Activated CD4-positive, alpha-beta memory T cell treated with anti-CD3 and anti-CD28 coated beads for 36 hours (primary cell): ENCODE measurements at regions not wholly inside any gene's neighbourhood (a gene's known extent, or its start where the extent isn't known, plus 50 kb on each side); places are given as distances from the start of the nearest gene placed in this dataset.

ENCODE experiments used
- CTCF ChIA-PET: fragments of 350-600 bp; sonication (Branson Sonifier 250); formaldehyde crosslinking; loops from one replicate; lab custom pipeline; 2021; ENCODE audit warnings: antibody characterized with exemption, inconsistent platforms; lab: Charles Lee
- POLR2A ChIA-PET: fragments of 350-600 bp; sonication (Branson Sonifier 250); formaldehyde crosslinking; loops from one replicate; lab custom pipeline; 2021; ENCODE audit warnings: antibody characterized with exemption; lab: Charles Lee
- DNase-seq: peaks from one replicate; pipeline ENCODE4 v3.0.0-alpha.2; 2020
- H3K27ac Mint-ChIP-seq: one replicate; pipeline ENCODE4 v1.8.0; 2021; ENCODE audit warnings: mixed read lengths
- H3K27me3 Mint-ChIP-seq: one replicate; pipeline ENCODE4 v1.8.0; 2021; ENCODE audit warnings: mixed read lengths
- H3K36me3 Mint-ChIP-seq: one replicate; pipeline ENCODE4 v1.8.0; 2021; ENCODE audit warnings: mixed read lengths
- H3K4me1 Mint-ChIP-seq: one replicate; pipeline ENCODE4 v1.8.0; 2021; ENCODE audit warnings: low read depth, mixed read lengths
- H3K4me3 Mint-ChIP-seq: one replicate; pipeline ENCODE4 v1.8.0; 2021; ENCODE audit warnings: mild to moderate bottlenecking, mixed read lengths
- H3K9me3 Mint-ChIP-seq: one replicate; pipeline ENCODE4 v1.8.0; 2021; ENCODE audit warnings: mixed read lengths
- intact Hi-C: fragments of 100-400 bp; cut with micrococcal nuclease; formaldehyde crosslinking; loops from one replicate; pipeline ENCODE4 v1.15.1; 2023

- no peaks in the 10 kb centered on the region for H3K4me1 Mint-ChIP-seq
- H3K27ac Mint-ChIP-seq, result no peak overlapping the region
- H3K36me3 Mint-ChIP-seq, result no peaks in the 10 kb centered on the region
- H3K27me3 Mint-ChIP-seq, result peaks cover 10% of the 10 kb centered on the region
- H3K9me3 Mint-ChIP-seq, result no peaks in the 10 kb centered on the region
- no peak overlapping the region for H3K4me3 Mint-ChIP-seq
- CTCF ChIA-PET, result no interaction called here
- POLR2A ChIA-PET, result no interaction called here
- DNase-seq, result no peak
- intact Hi-C loops, result no loop called here
Measured at GRCh38 chr6:163630096-163630495, 215.6 kb downstream of the QKI start.
